GM20431 (cell line): ENCODE measurements at regions not wholly inside any gene's neighbourhood (a gene's known extent, or its start where the extent isn't known, plus 50 kb on each side); places are given as distances from the start of the nearest gene placed in this dataset.
"Not testable (repeated sequence)": the region's sequence is repeated elsewhere in the genome, so short reads cannot be mapped to it uniquely, and the experiment has no call there.

Experiments used
- in situ Hi-C: fragments of 300-500 bp; cut with MseI, MboI; formaldehyde crosslinking; loops from one replicate; pipeline ENCODE4 v1.15.0; 2020; ENCODE audit warnings: low sequenced_read_pairs; ENCODE audit not compliant: unreplicated experiment

DNA sequence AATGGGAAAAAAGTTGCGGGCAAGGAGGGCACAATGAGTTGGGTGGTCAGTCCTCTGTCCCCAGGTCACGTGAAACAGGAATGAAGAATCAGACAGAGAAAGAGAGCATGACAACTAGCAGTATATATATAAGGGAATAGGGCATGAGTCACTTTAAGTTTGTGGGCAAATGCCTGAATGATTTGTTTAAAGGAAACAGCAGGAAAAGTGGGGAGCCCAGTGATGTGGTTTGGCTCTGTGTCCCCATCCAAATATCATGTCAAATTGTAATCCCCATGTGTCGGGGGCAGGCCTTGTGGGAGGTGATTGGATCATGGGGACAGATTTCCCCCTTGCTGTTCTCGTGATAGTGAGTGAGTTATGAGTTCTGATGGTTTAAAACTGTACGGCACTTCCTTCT, 195.3 kb upstream of the IGF1 start:
- in situ Hi-C loops: no loop called here

DNA sequence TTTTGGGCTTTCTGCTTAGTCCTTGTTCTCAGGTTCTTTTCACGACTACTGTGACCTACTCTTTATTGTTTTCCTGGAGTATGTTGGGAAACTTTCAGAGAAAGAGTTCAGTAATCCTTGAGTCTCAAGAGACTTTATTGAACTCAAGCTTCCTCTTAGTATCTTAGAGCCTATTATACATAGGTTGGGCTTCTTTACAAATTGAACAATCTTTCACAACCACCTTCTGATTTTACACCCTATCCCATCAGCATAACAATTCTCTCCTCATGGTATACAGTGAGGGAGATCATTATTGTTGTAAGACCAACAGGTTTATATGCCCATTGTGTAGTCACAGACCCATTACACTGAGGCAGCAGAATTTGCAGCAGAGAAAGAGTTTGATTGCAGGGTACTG, 193.2 kb upstream of the IGF1 start:
- in situ Hi-C loops: no loop called here

DNA sequence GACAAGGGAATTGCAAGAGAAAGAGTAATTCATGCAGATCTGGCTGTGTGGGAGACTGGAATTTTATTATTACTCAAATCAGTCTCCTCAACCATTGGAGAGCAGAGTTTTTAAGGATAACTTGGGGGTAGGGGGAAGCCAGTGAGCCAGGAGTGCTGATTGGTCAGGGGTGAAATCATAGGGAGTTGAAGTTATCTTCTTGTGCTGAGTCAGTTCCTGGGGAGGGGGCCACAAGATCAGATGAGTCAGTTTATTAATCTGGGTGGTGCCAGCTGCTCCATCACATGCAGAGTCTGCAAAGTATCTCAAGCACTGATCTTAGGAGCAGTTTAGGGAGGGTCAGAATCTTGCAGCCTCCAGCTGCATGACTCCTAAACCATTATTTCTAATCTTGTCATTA, 191.8 kb upstream of the IGF1 start:
- in situ Hi-C loops: not testable (repeated sequence)

DNA sequence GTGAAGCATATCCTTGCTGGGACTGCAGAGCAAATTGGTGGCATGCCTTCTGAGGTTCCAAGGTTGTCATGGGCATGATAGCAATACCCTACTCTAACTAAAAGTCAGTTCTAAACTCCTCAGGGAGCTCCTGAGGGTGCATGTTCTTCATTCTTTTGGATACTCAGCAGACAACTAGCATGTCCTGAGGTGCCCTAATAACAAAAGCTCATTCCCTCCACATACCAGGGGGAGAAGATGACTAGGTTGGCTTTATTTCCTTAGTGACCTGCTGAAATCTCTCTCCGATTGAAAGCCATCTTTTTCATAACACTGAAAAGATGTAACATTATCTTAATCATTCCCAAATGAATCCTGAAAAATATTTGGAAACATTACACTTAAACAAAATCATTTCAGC, 188.7 kb upstream of the IGF1 start:
- in situ Hi-C loops: no loop called here

DNA sequence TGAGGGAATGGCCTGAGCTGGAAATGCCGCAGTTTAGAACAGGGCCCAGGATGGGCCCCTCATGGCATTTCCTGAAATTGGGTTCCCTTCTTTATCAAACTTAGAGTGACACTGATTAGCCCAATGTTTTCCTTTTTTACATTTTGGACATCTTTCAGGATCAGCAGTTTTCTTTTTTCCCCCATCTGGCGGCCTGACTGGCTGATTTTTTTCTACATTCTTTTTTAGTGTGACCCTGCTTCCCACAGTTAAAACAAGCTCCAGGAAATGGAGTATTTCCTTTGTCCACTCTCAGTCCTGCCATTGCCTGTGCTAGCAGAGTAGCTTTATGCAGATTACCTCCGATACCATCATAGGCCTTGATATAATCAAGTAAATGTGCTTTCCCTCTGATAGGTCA, 185.8 kb upstream of the IGF1 start:
- in situ Hi-C loops: not testable (repeated sequence)

DNA sequence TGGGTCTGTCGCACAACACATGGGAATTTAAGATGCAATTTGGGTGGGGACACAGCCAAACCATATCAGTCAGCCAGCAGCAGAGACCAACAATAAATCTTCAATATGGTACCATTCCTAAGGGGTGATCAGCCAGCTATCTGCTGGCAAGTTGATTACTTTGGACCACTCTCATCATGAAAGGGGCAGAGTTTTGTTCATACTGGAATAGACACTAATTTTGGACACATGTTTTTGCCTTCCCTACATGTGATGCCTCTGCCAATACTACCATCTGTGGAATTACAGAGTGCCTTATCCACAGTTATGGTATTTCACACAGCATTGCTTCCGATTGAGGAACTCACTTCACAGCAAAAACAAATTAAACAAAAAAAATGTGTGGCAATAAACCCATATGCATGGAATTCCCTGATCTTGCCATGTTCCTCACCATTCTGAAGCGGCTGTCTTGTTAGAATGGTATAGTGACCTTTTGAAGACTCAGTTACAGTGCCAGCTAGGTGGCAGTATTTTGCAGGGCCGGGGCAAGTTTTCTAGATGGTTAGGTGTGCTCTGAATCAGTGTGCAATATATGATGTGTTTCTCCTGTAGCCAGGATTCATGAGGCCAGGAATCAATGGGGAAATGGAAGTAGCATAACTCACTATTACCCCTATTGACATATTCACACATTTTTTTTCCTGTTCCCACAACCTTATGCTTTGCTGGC, 179.0 kb upstream of the IGF1 start:
- in situ Hi-C loops: no loop called here

DNA sequence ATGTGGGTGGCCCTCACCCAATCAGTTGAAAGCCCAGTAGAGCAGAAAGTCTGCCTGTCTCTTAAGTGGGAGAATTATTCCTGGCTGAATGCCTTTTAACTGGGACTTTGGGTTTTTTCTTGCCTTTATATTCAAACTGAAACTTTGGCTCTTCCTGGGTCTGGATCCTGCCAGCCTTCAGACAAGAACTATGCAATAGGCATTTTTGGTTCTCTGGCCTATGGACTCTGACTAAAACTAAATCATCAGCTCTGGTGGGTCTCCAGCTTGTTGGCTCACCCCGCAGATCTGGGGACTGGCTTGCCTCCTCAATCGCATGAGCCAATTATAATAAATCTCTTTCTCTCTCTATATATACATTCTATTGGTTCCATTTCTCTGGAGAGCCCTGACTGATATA, 173.0 kb upstream of the IGF1 start:
- in situ Hi-C loops: no loop called here

DNA sequence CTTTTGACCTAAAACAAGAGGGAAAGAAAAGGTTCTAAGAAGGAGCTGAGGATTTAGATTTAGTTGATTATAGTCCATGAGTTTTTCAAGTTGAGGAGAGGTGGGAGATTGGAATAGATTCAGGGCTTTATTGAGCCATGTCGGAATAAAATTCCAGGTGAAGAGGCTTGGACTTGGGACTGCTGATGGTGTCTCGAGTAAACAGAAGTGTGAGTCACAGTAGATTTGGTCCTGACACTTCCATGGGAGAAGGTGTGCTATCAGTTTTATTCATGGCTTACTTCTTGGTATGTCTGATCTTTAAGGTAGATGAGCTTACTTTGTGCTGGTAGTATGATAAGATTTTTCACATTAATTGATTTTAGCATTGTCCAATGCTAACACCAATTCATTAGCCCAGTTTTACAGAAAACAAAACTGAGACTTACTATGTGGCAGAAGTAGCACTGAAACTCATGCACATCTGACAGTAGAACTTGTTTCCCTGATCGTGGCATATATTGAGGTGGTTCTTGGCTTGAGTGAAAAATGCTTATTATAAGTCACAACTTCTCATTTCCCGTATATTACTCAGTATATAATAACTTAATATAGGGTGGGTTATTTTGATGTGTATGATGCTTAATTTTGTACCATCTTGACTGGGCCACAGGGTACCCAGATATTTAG, 172.4 kb upstream of the IGF1 start:
- in situ Hi-C loops: no loop called here

DNA sequence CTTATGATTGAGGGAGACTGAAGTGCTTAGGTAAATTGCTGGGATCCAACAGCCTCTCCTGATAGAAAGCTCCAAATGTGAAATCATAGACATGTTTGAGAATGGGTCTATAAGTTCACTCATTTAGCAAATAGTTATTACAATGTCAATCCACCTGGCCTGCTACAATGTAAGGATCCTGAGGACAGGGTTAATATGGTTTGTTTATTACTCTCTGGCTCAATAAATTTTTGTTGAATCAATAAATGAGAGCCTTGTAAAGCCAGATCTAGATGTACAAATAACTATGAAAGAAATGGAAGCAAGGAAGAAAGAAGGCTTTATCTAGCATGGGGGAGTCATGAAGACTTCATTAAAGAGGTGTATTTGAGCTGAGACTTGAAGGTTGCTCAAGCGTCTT, 165.6 kb upstream of the IGF1 start:
- in situ Hi-C loops: no loop called here

DNA sequence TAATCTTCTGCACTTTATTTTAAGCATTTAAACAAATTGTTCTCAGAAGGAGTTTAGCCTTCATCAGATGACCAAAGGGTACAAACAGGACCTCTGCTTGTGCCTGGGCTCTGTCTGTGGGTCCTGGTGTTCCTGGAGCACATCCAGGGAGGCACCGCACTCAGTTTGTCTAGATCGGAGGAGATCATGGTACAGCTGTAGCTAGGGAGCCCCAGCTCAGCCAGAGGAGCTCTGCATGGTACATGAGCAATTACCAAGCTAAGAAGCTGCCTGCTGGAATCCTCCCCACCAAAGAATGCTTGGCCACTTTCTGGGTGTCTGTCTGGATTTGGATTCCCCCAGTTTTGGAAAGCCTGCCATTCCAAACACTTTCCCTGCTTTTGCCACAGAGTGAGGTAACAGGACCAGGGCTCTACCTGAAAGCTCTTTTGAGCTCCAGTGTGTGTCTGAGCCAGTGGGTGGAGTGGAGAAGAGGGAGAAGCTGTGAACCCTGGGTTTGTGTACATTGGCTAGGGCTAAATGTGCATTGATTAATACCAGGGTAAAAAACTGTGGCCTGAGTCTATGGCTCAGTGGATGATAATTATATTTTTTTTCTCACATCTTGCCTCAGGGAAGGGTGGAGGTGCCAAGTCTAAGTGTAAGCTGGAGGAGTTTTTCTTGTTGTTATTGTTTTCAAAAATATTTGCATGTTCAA, 163.7 kb upstream of the IGF1 start:
- in situ Hi-C loops: no loop called here

DNA sequence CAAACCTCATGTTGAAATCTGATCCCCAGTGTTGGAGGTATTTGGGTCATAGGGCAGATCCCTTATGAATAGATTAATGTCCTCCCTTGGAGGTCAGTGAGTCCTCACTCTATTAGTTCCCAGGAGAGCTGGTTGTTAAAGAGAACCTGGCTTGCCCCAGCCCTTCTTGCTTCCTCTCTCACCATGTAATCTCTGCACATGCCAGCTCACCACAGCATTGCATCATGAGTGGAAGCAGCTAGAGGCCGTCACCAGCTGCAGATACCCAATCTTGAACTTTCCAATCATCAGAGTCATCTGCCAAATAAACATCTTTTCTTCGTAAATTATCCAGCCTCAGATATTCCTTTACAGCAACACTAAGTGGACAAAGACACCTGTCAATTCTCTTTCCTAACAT, 161.8 kb upstream of the IGF1 start:
- in situ Hi-C loops: no loop called here

DNA sequence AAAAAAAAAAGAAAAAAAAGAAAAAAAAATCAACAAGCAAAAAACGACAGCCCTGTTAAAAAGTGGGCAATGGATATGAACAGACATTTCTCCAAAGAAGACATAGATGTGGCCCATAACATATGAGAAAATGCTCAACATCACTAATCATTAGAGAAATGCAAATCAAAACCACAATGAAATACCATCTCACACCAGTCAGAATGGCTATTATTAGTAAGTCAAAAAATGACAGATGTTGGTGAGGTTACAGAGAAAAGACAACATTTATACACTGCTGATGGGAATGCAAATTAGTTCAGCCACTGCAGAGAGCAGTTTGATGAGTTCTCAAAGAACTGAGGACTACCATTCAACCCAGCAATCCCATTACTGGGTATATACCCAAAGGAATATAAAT, 160.3 kb upstream of the IGF1 start:
- in situ Hi-C loops: not testable (repeated sequence)

DNA sequence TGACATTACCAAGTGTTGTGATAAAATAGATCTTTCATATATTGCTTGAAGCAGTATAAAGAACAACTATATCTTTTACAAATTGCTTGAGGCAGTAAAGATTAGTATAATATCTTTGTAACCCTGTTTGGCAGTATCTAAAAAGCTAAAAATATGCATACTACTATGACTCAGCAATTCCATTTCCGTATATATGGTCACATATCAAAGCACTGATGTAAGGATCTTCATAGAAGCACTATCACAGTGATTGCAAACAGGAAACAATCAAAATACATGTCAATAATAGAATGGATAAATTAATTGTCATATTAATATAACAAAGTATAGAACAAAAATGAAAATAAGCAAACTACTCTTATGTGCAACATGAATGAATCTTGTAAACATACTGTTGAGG, 158.4 kb upstream of the IGF1 start:
- in situ Hi-C loops: no loop called here

DNA sequence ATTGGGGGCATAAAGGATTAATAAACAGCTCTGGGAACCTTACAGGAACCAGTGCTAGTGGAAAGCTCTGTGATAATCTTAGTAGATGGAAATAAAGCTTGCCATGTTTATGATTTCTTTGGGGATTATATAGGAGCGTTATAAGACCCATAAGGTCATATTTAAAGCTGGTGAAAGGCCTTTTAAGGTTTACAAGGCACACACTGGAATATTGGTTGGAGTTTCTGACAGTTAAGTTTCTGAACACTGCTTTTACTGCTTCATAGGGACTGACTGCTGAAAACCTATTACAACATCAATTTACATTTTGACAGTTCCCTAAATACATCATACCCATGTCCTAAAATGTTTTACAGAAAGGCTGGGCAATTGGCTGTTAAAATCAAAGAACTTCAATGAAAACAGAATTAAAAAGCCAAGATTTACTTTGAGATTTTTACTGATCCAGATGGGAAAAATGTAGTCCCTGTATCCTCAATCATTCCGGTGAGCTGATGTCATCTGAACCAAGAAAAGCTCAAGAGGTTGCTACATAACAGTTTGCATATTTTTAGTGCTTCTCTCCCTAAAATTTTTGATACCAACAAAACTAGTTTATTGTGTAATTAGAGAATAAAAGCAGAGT, 153.7 kb upstream of the IGF1 start:
- in situ Hi-C loops: no loop called here

DNA sequence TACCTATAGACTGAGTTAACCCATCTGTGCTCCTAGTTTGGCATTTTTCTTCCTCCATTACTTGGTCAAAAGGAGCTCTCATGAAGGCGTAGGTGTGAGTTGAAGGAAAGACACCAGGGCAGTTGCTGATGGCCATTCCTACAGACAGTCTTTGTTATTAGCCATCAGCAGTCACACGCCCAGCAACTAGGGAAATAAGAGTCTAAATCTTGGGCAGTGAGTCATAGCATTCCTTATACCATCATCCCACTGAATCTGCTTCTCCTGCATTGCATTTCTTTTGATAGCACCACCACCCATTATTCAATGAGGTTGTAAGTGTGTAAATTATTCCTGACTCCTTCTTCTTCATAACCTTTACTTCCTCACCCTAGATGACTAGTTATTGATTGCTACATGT, 150.9 kb upstream of the IGF1 start:
- in situ Hi-C loops: no loop called here

DNA sequence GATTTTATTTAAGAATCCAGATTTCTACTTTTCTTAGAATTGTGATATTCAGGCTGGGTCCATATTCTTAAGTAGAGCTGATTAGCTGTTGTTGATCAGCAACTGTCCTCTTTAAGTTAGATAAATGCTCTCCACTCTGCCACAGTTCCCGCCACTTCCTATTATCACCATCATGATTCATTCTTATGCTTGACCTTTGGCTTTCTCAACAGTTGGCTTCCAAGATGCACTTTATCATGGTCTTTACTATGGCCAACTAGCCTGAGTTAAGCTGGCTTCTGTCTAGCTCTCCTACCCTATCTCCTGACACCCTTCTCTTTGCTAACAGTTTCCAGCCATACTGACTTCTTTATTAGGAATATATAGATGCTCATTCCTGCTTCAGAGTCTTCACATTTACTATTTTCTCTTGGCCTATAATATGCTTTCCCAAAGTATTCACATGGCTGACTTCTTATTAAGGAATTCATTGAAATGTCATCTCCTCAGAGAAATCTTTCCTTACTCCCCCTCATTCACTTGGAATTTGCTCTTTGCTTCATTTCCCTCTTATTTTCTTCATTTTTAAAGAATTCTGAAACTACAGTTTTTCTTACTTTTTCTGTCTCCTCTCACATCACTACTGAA, 149.0 kb upstream of the IGF1 start:
- in situ Hi-C loops: no loop called here

DNA sequence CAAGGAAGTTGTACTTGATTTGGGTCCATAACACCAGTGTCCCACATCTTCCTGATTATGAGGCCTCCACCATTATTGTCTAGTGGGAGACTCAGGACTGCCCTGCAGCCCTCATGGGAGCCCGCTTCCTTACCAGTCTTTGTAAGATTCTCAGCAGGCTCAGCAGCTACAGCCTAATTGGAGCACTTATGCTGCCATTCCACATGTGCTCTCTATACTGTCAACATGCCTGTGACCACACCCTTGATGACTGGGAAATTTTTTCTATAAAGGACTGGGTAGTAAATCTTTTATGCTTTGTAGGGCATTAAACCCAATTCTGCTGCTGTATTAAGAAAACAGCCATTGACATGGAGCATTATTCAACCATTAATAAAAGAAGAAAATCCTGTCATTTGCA, 145.5 kb upstream of the IGF1 start:
- in situ Hi-C loops: no loop called here

DNA sequence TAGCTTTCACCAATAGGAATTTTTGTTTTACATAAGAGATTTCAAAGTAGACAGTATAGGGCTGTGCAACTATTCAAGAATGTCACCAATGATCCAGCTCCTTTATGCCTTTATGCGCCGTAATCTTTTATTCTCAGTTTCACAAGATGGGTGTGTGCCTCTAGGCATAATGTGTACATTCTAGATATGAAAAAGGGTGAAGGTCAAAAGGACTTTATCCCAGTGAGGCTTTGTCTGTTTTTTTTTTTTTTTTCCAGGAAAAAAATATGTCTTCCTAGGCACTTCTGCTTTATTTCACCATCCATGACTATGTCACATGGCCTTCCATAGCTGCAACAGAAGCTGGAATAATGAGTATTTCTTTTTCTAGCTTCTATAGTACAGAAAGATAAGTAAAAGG, 142.3 kb upstream of the IGF1 start:
- in situ Hi-C loops: no loop called here

DNA sequence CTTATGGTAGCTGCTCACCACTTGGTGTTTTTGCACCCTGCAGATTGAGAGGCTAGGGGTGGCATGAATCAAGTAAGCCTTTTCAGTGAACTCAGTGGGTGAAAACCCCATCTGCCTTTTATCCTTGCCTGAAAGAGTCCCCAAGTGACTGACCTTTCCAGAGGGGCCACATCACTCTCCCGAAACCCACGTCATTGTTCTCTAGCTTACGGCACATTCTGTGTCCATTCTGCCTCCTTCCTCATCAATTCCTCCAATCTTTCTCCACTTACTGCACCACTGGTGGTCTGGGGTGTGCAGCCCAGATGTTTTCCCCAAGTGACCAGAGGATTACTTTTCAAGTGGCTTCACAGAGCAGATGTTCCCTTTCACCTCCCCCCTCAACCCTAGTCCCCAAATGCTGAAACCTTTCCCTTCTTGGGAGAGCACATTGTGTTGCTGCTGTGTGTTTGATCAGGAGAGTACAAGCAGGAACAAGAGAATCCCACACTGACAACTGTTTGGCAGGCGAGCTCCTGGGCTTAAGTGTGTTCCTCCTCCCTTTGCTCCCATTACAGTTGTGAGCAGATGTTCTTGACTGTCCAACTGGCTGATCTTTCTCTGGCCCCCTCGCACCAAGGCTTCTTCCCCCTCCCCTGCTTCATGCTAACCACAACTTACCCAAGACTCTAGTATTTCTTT, 138.0 kb upstream of the IGF1 start:
- in situ Hi-C loops: no loop called here

DNA sequence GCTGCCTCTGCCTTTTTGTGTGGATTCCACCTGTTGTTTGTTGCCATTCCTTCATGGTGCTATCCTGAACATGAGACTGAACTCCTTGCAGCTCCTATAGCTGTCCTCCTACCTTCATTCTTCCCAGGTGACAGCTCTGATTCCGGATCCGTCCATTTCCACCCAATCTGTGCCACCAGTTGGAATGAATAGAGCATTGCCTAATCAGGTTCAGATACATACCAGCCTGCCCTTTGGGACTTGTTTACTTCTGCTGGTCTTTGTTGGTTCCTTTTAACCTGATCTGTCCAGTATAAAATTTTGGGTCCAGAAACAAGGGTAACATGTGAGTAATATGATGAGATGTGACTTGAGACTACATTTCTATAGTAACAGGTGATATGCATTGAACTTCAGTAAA, 136.3 kb upstream of the IGF1 start:
- in situ Hi-C loops: no loop called here
